ENCODE measurements at regions not wholly inside any gene's neighbourhood (a gene's known extent, or its start where the extent isn't known, plus 50 kb on each side); places are given as distances from the start of the nearest gene placed in this dataset.

DNA sequence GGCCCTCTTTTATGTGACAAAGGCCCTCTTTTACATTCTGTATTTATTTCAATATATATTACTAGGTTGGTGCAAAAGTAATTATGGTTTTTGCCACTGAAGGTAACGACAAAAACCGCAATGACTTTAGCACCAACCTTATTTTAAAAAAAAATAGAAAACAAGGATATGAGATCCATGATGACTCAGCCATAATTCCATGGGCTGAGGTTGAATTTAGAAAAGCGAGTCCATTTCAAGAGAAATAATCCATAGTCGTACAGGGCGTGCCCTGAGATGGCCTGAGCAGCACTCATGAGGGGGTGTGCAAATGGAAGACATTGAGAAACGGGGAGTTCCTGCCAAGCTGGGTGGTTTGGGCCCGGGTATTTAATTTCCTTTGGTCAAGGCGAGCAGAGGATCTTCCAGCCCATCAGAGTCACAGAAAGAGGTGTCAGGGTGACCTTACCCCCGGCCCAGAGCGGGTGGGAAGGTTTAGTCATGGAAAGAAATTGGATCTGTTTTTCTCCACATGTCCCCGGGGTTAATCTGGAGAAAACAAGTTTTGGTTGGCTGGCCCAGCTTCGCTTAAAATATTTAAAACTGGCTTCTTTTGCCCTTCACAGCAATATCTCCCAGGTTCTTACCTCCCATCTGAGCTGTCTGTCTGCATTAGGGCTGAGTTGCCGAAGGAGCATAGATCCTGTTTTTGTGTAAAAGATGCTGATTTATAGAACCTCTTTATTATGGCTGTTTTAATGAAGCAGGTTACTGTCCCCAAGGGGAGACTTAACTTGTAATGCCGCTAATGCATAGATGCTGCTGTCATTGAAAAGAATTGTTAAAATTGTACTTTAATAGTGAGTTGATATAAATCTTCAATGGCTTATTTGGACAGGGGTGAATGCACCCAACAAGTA lies 255.6 kb downstream of the PREX1 start:
- no peak for FAIRE-seq
- no peak for DNase-seq (ENCODE audit: insufficient read length, low spot score)

DNA sequence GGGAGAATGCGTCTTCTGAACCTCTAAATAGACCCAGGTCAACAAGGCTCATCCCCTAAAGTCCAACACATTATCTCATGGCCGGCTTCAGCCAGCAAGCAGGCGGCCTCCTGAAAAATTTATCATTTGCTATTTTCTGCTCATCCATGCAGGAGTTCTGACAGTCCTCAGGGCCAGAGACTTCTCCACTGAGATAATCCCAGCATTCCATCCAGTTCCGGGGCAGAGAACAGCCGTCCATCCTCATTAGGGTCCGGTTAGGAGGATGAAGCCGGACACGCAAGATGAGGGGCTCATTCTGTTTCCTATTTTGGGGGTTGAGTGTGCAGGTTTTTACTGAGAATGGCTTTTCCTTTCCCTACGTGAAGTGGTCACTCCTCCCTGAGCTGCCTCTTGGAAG lies 258.1 kb downstream of the PREX1 start:
- DNase-seq (ENCODE audit: insufficient read length, low spot score): no peak
- no peak for FAIRE-seq

GRCh38 chr20:48568520-48568919 lies 259.3 kb downstream of the PREX1 start:
- DNase-seq (ENCODE audit: insufficient read length, low spot score) (no peak), FAIRE-seq (no peak)

- FAIRE-seq: no peak
- no peak for DNase-seq (ENCODE audit: insufficient read length, low spot score)
Observed at GRCh38 chr20:48567145-48567544, 260.7 kb downstream of the PREX1 start.

DNA sequence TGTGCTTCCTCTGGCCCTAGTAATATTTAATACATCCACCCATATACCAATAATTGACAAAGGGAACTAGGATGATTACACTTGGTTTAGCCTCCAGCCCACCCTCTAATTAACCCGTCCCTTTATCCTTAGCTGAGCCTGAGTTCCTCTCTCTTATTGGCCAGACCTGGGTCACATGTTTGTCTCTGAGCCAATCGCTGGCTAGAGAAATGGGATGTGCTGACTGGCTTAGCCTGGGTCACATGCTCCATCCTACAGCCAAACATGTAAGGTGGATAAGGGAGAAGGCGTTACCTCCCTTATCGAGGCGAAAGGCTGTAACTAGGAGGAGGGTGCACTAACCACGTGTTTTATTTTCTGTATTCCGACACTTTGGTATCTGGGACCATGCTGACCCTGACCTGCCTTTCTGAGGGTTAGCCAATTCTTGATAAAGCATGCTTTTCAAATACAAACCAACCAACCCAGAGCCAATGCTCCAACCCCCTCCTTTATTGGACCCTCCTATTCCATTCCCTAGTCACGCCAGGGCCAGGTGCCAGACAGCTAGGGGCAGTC lies 262.7 kb downstream of the PREX1 start:
- DNase-seq (ENCODE audit: insufficient read length, low spot score) (no peak), FAIRE-seq (no peak)

- no peak for DNase-seq (ENCODE audit: insufficient read length, low spot score)
Observed at GRCh38 chr20:48563191-48563870, 264.5 kb downstream of the PREX1 start.

DNA sequence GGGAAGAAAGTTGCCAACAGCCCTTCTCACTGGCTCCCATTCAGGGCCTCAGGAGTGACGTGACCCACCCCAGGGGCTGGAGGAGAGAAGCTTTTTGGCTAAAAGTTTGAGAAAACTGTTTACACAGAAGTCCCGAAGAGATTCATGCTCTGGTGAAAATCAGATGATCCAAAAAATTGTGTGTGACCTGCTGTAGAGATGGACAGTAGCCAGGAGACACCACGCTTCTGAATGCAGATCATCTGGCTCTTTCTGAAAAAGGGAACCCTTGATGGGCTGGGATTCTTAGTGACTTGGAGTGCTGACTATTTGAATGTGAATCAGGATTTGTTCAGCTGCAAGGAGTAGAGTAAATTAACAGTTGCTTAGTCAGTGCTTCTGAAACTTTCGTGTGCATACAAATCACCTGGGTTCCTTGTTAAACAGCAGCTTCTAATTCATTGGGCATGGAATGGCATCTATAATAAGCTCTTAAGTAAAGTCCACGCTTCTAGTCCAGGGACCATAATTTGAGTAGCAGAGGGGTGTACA lies 265.1 kb downstream of the PREX1 start:
- FAIRE-seq (no peak), DNase-seq (ENCODE audit: insufficient read length, low spot score) (no peak)

More at GRCh38 chr20:48563191-48563870, 264.5 kb downstream of the PREX1 start:
- no peak for FAIRE-seq

DNA sequence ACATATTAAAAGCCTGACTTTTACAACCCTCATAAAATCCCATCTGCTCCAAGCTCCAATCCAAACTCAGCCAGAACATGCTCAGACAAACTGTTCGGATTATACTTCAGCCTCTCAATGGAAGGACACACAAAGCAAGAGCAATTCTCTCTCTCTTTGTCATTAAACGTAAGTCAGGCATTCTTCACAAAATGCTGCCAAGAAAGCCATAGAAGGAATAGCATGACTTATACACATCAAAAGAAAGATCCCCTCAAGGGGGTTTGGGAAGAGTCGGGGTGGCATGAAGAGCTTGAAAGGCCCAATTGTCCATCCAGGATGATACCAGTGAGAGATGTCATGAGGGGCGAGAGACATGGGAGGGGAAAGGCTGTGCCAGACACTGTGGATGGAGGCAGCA lies 268.9 kb downstream of the PREX1 start:
- FAIRE-seq (no peak), DNase-seq (ENCODE audit: insufficient read length, low spot score) (no peak)

DNA sequence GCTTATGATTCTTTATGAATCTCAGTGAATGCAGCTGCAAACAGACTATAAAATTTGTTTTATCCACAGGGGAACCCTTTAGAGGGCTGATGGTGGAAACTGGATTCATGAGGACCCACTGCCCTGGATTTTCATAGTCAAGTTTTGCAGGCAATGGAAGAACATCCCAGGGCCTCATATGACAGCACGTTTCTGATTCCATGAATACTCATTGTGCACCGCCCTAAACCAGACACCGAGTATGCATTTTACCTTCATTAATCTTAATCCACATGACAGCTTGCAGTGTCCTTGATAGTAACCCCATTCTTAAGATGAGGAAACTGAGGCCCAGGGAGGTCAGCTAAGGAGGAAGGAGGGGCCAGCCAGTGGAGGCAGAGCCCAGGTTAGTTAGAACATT lies 270.4 kb downstream of the PREX1 start:
- no peak for DNase-seq (ENCODE audit: insufficient read length, low spot score)

DNA sequence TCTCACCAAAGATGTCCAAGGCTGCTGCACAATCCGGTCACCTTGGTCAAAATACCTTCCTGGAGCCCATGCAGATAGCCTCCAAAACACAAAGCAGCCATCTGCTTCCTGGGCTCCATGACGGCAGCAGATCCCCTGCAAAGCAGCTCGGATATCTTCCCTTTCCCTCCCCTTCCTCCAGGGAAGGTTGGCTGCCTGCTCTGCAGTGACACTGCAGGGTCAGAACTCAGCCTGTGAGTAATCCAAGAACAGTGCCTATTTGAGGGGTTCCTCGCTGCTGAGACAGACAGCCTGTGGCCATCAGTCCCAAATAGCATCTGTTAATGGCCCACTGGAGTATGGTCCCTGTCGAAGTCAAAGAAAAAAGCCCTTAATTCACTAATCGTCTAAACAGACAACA lies 270.8 kb downstream of the PREX1 start:
- no peak for DNase-seq (ENCODE audit: insufficient read length, low spot score)

More for the DNA sequence above, 270.4 kb downstream of the PREX1 start:
- FAIRE-seq: no peak

GRCh38 chr20:48552550-48552949 lies 275.2 kb downstream of the PREX1 start:
- FAIRE-seq: peak; percentile 76

More for the DNA sequence above, 270.8 kb downstream of the PREX1 start:
- FAIRE-seq: no peak

DNA sequence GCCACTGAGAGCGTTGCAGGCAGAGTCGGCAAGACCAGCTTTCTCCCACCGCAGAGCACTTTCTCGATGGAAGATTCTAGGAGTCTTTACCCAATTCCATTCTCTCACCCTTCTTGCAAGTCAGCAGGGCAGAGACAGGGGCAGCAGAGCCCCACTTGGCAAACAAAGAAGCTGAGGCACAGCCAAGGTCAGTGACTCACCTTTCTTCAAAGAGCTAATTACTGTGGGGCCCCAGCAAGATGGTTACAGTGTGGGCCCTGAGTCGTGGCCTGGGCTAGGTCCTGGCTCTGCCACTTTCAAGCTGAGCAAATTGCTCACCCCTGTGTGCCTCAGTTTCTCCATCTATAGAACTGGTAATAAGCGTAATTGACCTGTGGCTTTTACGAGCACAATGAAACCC lies 277.0 kb downstream of the PREX1 start:
- peak; percentile 36 for FAIRE-seq
- no peak for DNase-seq (ENCODE audit: insufficient read length, low spot score)

More at GRCh38 chr20:48552550-48552949, 275.2 kb downstream of the PREX1 start:
- DNase-seq (ENCODE audit: insufficient read length, low spot score): no peak

GRCh38 chr20:48547664-48548063 lies 280.1 kb downstream of the PREX1 start:
- peak; percentile 83 for FAIRE-seq
- no peak for DNase-seq (ENCODE audit: insufficient read length, low spot score)

DNA sequence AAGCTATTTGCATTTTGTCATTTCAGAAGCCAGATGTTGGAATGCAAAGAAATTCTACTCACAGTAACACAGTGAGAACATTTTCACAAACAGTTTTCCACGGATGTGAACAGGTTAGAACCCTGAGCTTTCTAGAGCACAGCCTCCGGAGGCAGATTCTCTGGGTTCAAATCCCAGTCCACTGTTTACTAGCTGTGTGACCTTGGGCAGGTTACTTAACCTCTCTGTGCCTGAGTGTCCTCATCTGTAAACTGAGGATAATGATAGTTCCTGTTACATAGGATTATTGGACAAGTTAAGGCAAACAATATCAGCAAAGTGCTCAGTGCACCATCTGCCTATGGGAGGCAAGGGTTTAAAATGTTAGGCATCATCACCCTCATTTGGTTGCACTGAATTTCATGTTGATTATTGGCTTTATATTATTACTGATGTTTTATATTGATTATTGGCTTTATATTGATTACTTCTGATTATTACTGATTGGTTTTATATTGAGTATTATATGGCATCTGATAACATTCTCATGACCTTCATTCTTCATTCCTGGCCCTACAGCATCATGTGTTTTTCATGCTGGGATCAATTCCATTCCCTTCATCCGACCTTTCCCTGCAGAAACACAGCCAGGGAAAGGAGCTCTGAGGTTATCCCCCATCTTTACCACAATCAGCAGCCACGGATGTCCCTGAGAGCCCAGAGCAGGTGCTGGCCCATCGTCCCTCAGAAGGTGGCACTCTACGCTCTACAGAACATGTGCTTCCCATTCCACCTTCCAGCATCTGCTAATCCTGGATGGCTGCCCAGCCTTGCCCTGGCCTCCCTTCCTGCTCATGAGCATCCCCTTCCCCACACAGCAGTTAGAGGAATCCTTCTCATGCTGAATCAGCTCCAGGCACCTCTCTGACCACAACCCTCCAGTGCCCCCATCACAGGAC lies 283.1 kb downstream of the PREX1 start:
- DNase-seq (ENCODE audit: insufficient read length, low spot score) (no peak), FAIRE-seq (peak; percentile 77)

GRCh38 chr20:48541581-48542071 lies 286.2 kb downstream of the PREX1 start:
- FAIRE-seq: no peak
- no peak for DNase-seq (ENCODE audit: insufficient read length, low spot score)

DNA sequence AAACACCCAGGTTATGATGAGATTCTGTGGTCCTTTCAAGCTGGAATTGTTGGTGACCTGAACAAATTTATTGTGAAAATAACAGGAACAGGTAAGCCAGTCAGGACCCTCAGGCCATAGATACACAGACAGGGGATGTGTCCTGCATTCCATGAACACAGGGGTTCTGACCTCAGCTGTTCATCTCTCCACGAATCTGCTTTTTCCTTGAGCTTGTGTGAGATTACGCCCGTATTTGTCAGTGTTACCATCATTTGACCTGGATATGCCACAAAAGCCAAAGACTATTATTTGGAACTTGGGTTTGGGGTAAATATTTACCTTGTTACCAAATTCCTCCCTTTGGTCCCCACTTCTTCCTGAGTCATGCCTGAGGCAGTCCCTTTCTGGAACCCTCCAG lies 288.9 kb downstream of the PREX1 start:
- DNase-seq (ENCODE audit: insufficient read length, low spot score) (no peak), FAIRE-seq (peak; percentile 54)

DNA sequence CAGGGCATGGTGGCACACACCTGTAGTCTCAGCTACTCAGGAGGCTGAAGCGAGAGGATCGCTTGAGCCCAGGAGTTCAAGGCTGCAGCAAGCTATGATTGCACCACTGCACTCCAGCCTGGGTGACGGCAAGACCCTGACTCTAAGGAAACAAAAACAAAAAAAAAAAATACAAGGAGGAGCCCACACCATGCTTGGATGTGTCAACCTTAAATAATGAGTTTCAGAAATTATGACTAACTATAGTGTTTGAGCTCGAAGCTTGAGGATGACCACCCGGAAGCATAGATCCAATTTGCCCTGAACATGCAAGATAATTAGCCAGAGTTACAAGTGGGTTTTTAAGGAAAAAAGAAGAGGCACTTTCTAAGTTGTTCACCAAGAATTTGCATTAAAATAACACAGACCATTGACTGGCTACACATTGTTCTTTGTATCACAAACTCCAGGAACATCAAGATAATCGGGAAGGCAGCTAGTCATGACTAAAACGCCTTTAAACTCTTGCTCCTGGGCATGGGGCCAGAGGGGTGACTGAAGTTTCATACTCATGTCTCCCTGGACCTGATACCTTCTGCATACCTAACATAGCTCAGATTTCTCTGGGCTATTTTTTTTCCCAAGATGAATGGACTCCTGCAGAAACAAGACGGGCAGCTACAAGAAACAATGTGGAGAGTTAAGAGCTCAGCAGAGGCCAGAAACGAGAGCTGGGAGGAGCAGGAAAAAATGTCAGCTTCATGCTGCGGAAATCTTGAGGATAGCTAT lies 289.6 kb downstream of the PREX1 start:
- FAIRE-seq (peak; percentile 86), DNase-seq (ENCODE audit: insufficient read length, low spot score) (peak; percentile 90)

- FAIRE-seq: no peak
- no peak for DNase-seq (ENCODE audit: insufficient read length, low spot score)
Observed at GRCh38 chr20:48536206-48536605, 291.6 kb downstream of the PREX1 start.

GRCh38 chr20:48535556-48535955 lies 292.2 kb downstream of the PREX1 start:
- FAIRE-seq (no peak), DNase-seq (ENCODE audit: insufficient read length, low spot score) (no peak)
